K562 (cell line): ENCODE measurements at regions not wholly inside any gene's neighbourhood (a gene's known extent, or its start where the extent isn't known, plus 50 kb on each side); places are given as distances from the start of the nearest gene placed in this dataset.

ENCODE experiments used
- ARHGAP35 ChIP-seq: fragments of 450-650 bp; IDR thresholded peaks from 2 replicates; pipeline ENCODE4 v1.6.1; 2018; ENCODE audit not compliant: partially characterized antibody
- CXXC5 ChIP-seq: fragments of 250-450 bp; sonication (Bioruptor Pico); IDR thresholded peaks from 2 replicates; pipeline ENCODE4 v1.8.0; 2022; ENCODE audit warnings: inconsistent platforms, mild to moderate bottlenecking, moderate library complexity
- DPF2 ChIP-seq: fragments of 450-650 bp; IDR thresholded peaks from 2 replicates; pipeline ENCODE4 v1.6.1; 2016
- E2F8 ChIP-seq: fragments of 450-650 bp; IDR thresholded peaks from 2 replicates; pipeline ENCODE4 v1.7.1; 2018; ENCODE audit warnings: mild to moderate bottlenecking, low read depth; ENCODE audit not compliant: partially characterized antibody
- FOXA1 ChIP-seq: fragments of 450-650 bp; IDR thresholded peaks from 2 replicates; pipeline ENCODE4 v1.6.1; 2016; ENCODE audit warnings: mild to moderate bottlenecking, borderline replicate concordance
- JUN ChIP-seq, 2 experiments: sonication (generic) in 1 of 2; formaldehyde crosslinking in 1 of 2; IDR thresholded peaks; 2 replicates each; pipeline versions ENCODE4 v1.6.1 to v1.8.0; 2012 to 2022; ENCODE audit warnings: borderline replicate concordance in 2 of 2, mild to moderate bottlenecking in 2 of 2, improper control_type of control experiment in 1 of 2, low read depth in 1 of 2, low read length in 1 of 2, missing genetic modification reagents in 1 of 2
- KLF1 ChIP-seq: fragments of 450-650 bp; IDR thresholded peaks from 2 replicates; pipeline ENCODE4 v1.6.1; 2016; ENCODE audit warnings: missing genetic modification characterization, missing compliant biosample characterization
- L3MBTL2 ChIP-seq: fragments of 450-650 bp; IDR thresholded peaks from 2 replicates; pipeline ENCODE4 v1.6.1; 2016; ENCODE audit warnings: mild to moderate bottlenecking, moderate library complexity
- POLR2A ChIP-seq: fragments of 450-650 bp; conservative IDR thresholded peaks from 2 replicates; pipeline ENCODE4 v1.6.1; 2016
- TFAP4 ChIP-seq: sonication (generic); formaldehyde crosslinking; IDR thresholded peaks from 2 replicates; pipeline ENCODE4 v1.8.0; 2022; ENCODE audit warnings: missing genetic modification reagents, mild to moderate bottlenecking, moderate library complexity, borderline replicate concordance
- ZBTB11 ChIP-seq, 3 experiments: fragments of 200-800 bp in 1 of 3; fragments of 250-450 bp in 1 of 3; fragments of 450-650 bp in 1 of 3; sonication (Bioruptor Pico) in 1 of 3; sonication (Bioruptor generic) in 1 of 3; formaldehyde crosslinking in 1 of 3; IDR thresholded peaks; 2 replicates each; pipeline versions ENCODE4 v1.6.1 to v1.8.0; 2016 to 2022; ENCODE audit warnings: mild to moderate bottlenecking in 2 of 3, missing genetic modification characterization in 2 of 3, missing compliant biosample characterization in 1 of 3, moderate library complexity in 1 of 3
- ZNF12 ChIP-seq: sonication (generic); formaldehyde crosslinking; IDR thresholded peaks from 2 replicates; pipeline ENCODE4 v1.4.0; 2020; ENCODE audit warnings: mild to moderate bottlenecking, missing genetic modification reagents

GRCh38 chr7:17436126-17436525 is 137.7 kb downstream of the AHR start:
- TF ChIP-seq ARHGAP35 = no peak
- TF ChIP-seq POLR2A = no peak
- TF ChIP-seq ZNF12 (CRISPR knock-in tag) = no peak
- no peak for TF ChIP-seq DPF2
- no peak for TF ChIP-seq CXXC5 (CRISPR knock-in tag)
- TF ChIP-seq ZBTB11 (CRISPR knock-in tag; IDR thresholded peaks at IDR 0.05) = no peak
- no peak for TF ChIP-seq FOXA1
- no peak for TF ChIP-seq E2F8
- no peak for TF ChIP-seq JUN (IDR thresholded peaks at IDR 0.05; ENCODE audit: borderline replicate concordance, low read depth, low read length)
- TF ChIP-seq JUN (CRISPR knock-in tag; IDR thresholded peaks at IDR 0.05; ENCODE audit: borderline replicate concordance) = no peak
- TF ChIP-seq KLF1 (tag) = no peak
- no peak for TF ChIP-seq TFAP4 (CRISPR knock-in tag)
- no peak for TF ChIP-seq L3MBTL2
